ENCODE measurements at regions not wholly inside any gene's neighbourhood (a gene's known extent, or its start where the extent isn't known, plus 50 kb on each side); places are given as distances from the start of the nearest gene placed in this dataset.
A peak's percentile ranks its signal among the peaks of the same experiment; 100 is the strongest.

DNA sequence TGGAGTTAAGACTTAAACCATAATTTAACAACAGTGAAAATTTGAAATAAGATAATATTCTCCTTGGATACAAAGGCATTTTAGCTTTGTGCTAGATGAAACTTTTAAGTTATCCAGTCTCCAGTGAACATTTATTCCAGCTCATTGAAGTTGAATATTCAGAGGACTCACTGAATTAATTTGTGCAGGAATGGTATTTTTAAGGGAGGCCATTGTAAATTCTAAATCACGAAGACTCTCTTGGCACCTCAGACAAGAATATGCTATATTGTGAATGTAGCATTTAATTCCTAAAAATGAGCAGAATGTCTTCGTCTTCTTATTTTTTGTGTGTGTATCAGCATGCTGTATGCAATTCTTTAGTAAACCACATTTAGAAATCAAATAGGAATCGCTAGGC is 731.7 kb upstream of the RAB6C start:
- Histone ChIP-seq H3K36me3 (no peaks in the 10 kb centered on the region), H3K27ac (no peak overlapping the region), H3K9me3 (peaks cover 0 to 8% (median 0%) of the 10 kb centered on the region in 3 donors), H3K4me1 (no peaks in the 10 kb centered on the region), H3K27me3 (no peaks in the 10 kb centered on the region), H3K4me3 (no peak overlapping the region)
- 86 to 87% methylated on average over 3 of the region's 3 CpGs for WGBS, 2 donors (ENCODE audit: low coverage in 1 of 2)
- no peak for TF ChIP-seq POLR2A (IDR thresholded peaks at IDR 0.05)
- TF ChIP-seq, protein P1, sequence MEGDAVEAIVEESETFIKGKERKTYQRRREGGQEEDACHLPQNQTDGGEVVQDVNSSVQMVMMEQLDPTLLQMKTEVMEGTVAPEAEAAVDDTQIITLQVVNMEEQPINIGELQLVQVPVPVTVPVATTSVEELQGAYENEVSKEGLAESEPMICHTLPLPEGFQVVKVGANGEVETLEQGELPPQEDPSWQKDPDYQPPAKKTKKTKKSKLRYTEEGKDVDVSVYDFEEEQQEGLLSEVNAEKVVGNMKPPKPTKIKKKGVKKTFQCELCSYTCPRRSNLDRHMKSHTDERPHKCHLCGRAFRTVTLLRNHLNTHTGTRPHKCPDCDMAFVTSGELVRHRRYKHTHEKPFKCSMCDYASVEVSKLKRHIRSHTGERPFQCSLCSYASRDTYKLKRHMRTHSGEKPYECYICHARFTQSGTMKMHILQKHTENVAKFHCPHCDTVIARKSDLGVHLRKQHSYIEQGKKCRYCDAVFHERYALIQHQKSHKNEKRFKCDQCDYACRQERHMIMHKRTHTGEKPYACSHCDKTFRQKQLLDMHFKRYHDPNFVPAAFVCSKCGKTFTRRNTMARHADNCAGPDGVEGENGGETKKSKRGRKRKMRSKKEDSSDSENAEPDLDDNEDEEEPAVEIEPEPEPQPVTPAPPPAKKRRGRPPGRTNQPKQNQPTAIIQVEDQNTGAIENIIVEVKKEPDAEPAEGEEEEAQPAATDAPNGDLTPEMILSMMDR (IDR thresholded peaks at IDR 0.05), result no peak
- no peak for TF ChIP-seq EP300 (IDR thresholded peaks at IDR 0.05)
- no peak for TF ChIP-seq POLR2AphosphoS5 (IDR thresholded peaks at IDR 0.05)
- ATAC-seq, result no peak

DNA sequence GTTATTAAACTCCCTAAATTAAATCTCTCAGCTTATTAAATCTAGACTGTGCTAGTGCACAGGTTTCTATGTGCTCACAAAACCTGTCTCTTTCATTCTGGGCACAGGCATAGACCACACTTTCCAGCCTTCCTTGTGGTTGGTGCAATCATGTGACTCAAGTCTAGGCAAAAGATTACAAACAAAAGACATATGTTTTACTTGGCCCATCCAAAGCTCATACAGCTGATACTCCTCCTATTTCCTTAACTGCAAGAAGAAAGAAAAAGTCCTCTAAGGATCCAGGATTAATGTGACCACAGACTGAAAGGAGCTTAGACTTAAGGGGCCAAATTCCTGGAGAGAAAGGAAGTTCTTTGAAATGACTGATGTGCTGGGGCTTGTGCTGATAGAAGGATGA is 731.3 kb upstream of the RAB6C start:
- Histone ChIP-seq H3K4me1 (no peaks in the 10 kb centered on the region), H3K4me3 (no peak overlapping the region), H3K9me3 (peaks cover 0 to 8% (median 0%) of the 10 kb centered on the region in 3 donors), H3K27me3 (no peaks in the 10 kb centered on the region), H3K36me3 (no peaks in the 10 kb centered on the region), H3K27ac (no peak overlapping the region)
- ATAC-seq, result no peak
- no peak for TF ChIP-seq POLR2A (IDR thresholded peaks at IDR 0.05)

DNA sequence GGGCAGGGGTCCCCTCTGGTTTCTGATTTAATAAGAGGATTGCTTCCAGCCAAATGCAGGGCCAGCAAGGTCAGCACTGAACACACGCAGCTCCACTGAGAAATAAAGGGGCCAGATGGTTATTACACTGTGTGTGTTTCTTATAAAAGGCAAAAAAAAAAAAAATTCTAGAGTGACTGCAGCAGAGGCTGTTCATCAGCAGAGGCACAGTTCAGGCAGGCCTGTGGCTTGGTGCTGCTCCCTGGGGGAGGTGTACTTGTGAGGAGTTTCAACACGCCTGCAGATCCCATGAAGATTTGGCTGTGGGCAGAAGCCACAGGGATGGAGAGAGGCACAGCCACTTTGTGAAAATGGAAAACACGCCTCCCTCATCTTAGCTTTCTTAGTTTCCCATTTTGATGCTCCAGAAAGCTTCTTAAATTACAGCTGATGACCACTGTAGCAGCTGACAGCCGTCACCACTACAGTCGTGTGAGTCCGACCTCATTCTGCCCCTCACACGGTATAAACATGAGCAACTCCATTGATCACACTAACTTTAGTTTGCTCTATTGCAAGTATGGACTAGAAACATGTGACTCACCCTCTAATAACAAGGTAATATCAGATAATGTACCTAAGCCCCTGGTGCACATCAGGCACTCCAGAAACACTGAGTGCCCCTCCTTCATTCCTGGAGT is 726.5 kb upstream of the RAB6C start:
- peaks cover 0 to 3% (median 0%) of the 10 kb centered on the region in 3 donors for H3K9me3 ChIP-seq
- no peaks in the 10 kb centered on the region for H3K36me3 ChIP-seq
- H3K4me1 ChIP-seq, result no peaks in the 10 kb centered on the region
- no peaks in the 10 kb centered on the region for H3K27me3 ChIP-seq
- H3K27ac ChIP-seq, result no peak overlapping the region
- WGBS, 2 donors (ENCODE audit: low coverage in 1 of 2), result 74% methylated on average over 6 of the region's 7 CpGs
- TF ChIP-seq POLR2A (IDR thresholded peaks at IDR 0.05) (no peak), POLR2AphosphoS5 (IDR thresholded peaks at IDR 0.05) (no peak), EP300 (IDR thresholded peaks at IDR 0.05) (no peak)
- TF ChIP-seq, protein P1 (IDR thresholded peaks at IDR 0.05), result no peak
- ATAC-seq, result no peak
- no peak overlapping the region for H3K4me3 ChIP-seq

DNA sequence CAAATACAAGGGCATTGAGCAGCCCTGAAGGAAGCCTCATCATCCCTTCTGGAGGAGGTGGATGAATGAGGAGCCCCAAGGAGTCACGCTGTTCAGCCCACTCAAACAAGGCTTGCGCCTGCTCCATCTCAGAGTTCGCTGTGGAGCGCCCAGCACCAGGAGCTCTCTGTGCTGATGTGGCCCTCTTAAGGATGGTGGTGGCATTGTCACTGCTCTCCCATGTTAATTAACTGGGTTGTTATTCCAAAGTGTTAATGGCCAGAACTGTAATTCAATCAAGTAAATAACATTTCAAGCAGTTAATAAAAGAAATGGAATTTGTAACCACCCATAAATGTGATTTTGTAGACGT is 726.0 kb upstream of the RAB6C start:
- ATAC-seq, result no peak
- no peaks in the 10 kb centered on the region for H3K36me3 ChIP-seq
- no peak overlapping the region for H3K4me3 ChIP-seq
- H3K9me3 ChIP-seq, result peaks cover 0 to 9% (median 0%) of the 10 kb centered on the region in 3 donors
- H3K4me1 ChIP-seq, result no peaks in the 10 kb centered on the region
- H3K27ac ChIP-seq, result no peak overlapping the region
- 40 to 66% methylated on average over 1 to 2 of the region's 5 CpGs for WGBS, 2 donors (ENCODE audit: low coverage in 1 of 2)
- TF ChIP-seq, protein P1 (IDR thresholded peaks at IDR 0.05), result peak in 1 of 4 experiments; percentile 9
- no peak for TF ChIP-seq EP300 (IDR thresholded peaks at IDR 0.05)
- no peaks in the 10 kb centered on the region for H3K27me3 ChIP-seq

DNA sequence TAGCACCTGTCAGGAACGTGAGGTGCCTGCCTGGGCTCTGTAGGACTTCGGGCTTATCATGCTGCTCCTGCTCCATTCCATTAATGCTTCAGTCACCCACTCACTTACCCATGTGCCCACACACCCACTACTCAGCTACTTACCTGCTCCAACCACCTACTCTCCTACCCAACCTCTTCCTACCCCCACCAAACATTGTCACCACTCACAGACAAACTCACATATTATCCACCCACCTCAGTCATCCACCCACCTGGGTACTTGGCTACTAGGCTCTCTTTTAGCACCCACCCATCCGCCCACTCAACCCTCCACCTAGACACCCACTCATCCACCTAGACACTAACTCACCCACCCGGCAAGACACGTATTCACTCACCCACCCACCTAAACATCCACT is 724.7 kb upstream of the RAB6C start:
- no peak for ATAC-seq
- Histone ChIP-seq H3K4me3 (no peak overlapping the region), H3K9me3 (peaks cover 0 to 21% (median 0%) of the 10 kb centered on the region in 3 donors), H3K4me1 (no peaks in the 10 kb centered on the region), H3K27ac (no peak overlapping the region), H3K36me3 (no peaks in the 10 kb centered on the region), H3K27me3 (no peaks in the 10 kb centered on the region)
- 90 to 100% methylated on average over 3 to 4 of the region's 5 CpGs for WGBS, 2 donors (ENCODE audit: low coverage in 1 of 2)
- no peak for TF ChIP-seq EP300 (IDR thresholded peaks at IDR 0.05)
- TF ChIP-seq POLR2A (IDR thresholded peaks at IDR 0.05), result no peak
- no peak for TF ChIP-seq POLR2AphosphoS5 (IDR thresholded peaks at IDR 0.05)
- TF ChIP-seq, protein P1 (IDR thresholded peaks at IDR 0.05), result no peak

Data from gastroesophageal sphincter (tissue), 4 donors.